IMR-90 (cell line): ENCODE measurements at regions not wholly inside any gene's neighbourhood (a gene's known extent, or its start where the extent isn't known, plus 50 kb on each side); places are given as distances from the start of the nearest gene placed in this dataset.

Source experiments
- ATAC-seq: fragments of 200-7000 bp; cut with Tn5 transposase; 2 replicates; pipeline ENCODE4 v1.9.1; 2020; ENCODE audit warnings: low read depth, mild to moderate bottlenecking, moderate library complexity
- BruUV-seq: library from RNA; stranded (reverse); fragments of 400-500 nt; replicated peaks from 2 replicates; lab custom pipeline; 2021; lab: Mats Ljungman, UMichigan
- CTCF ChIA-PET: fragments of 300-600 bp; formaldehyde crosslinking; extraction: SDS; loops from one replicate; lab custom pipeline; 2021; ENCODE audit warnings: antibody characterized with exemption; lab: Yijun Ruan, JAX
- POLR2A ChIA-PET: fragments of 300-600 bp; sonication (Branson Sonifier 250); formaldehyde crosslinking; loops from one replicate; lab custom pipeline; 2022; ENCODE audit warnings: antibody characterized with exemption; ENCODE audit not compliant: unreplicated experiment; lab: Charles Lee
- DNase-seq: peaks from one replicate; pipeline ENCODE4 v3.0.0; 2013
- H2AFZ ChIP-seq: replicated peaks from 2 replicates; pipeline ENCODE3; 2013; ENCODE audit warnings: low read length, mild to moderate bottlenecking; ENCODE audit not compliant: poor library complexity
- H2AK5ac ChIP-seq: 2 replicates; pipeline ENCODE4 v1.6.1; 2013; ENCODE audit warnings: low read depth, low read length, inconsistent platforms
- H2AK9ac ChIP-seq: replicated peaks from 2 replicates; pipeline ENCODE3; 2013; ENCODE audit warnings: mild to moderate bottlenecking, low read depth, low read length, moderate library complexity; ENCODE audit not compliant: poor library complexity
- H2BK120ac ChIP-seq: 2 replicates; pipeline ENCODE4 v1.6.1; 2013; ENCODE audit warnings: low read depth, low read length, inconsistent platforms
- H2BK15ac ChIP-seq: 3 replicates; pipeline ENCODE4 v1.6.1; 2013; ENCODE audit warnings: low read depth, low read length, inconsistent platforms
- H2BK20ac ChIP-seq: 2 replicates; pipeline ENCODE4 v1.6.1; 2013; ENCODE audit warnings: low read depth, mild to moderate bottlenecking, inconsistent platforms, low read length, moderate library complexity
- H2BK5ac ChIP-seq: 2 replicates; pipeline ENCODE4 v1.6.1; 2013; ENCODE audit warnings: mild to moderate bottlenecking, low read depth, low read length, inconsistent platforms; ENCODE audit not compliant: poor library complexity, severe bottlenecking
- H3K14ac ChIP-seq: replicated peaks from 2 replicates; pipeline ENCODE4 v1.6.1; 2013; ENCODE audit warnings: low read depth, low read length, inconsistent platforms
- H3K18ac ChIP-seq: 2 replicates; pipeline ENCODE4 v1.6.1; 2013; ENCODE audit warnings: low read depth, low read length, control low read depth
- H3K23ac ChIP-seq: 2 replicates; pipeline ENCODE4 v1.6.1; 2013; ENCODE audit warnings: low read depth, low read length, inconsistent platforms
- H3K27ac ChIP-seq: 2 replicates; pipeline ENCODE4 v1.5.1; 2013; ENCODE audit warnings: mild to moderate bottlenecking, control low read depth, low read length; ENCODE audit not compliant: insufficient read depth
- H3K27me3 ChIP-seq: 2 replicates; pipeline ENCODE4 v1.6.1; 2013; ENCODE audit warnings: low read length; ENCODE audit not compliant: control insufficient read depth, insufficient read depth
- H3K36me3 ChIP-seq: 2 replicates; pipeline ENCODE4 v1.6.1; 2013; ENCODE audit warnings: low read length, mixed read lengths; ENCODE audit not compliant: control insufficient read depth, insufficient read depth
- H3K4ac ChIP-seq: 2 replicates; pipeline ENCODE4 v1.6.1; 2013; ENCODE audit warnings: low read depth, low read length, inconsistent platforms
- H3K4me1 ChIP-seq: 2 replicates; pipeline ENCODE4 v1.6.1; 2013; ENCODE audit warnings: low read length, mixed read lengths; ENCODE audit not compliant: control insufficient read depth, insufficient read depth
- H3K4me2 ChIP-seq: 2 replicates; pipeline ENCODE4 v1.6.1; 2013; ENCODE audit warnings: low read depth, mild to moderate bottlenecking, control low read depth, low read length, moderate library complexity
- H3K4me3 ChIP-seq: 2 replicates; pipeline ENCODE4 v1.5.1; 2013; ENCODE audit warnings: low read depth, mild to moderate bottlenecking, control low read depth, low read length, moderate library complexity; ENCODE audit not compliant: insufficient read depth
- H3K56ac ChIP-seq: 2 replicates; pipeline ENCODE4 v1.6.1; 2013; ENCODE audit warnings: low read length, inconsistent platforms; ENCODE audit not compliant: insufficient read depth; ENCODE audit errors: extremely low read depth
- H3K79me1 ChIP-seq, 2 experiments: 2 replicates each; pipeline ENCODE4 v1.6.1; 2013; ENCODE audit warnings: low read length in 2 of 2, inconsistent platforms in 1 of 2, low read depth in 1 of 2
- H3K9ac ChIP-seq: 2 replicates; pipeline ENCODE4 v1.6.1; 2013; ENCODE audit warnings: low read depth, low read length, control low read depth
- H3K9me1 ChIP-seq: 2 replicates; pipeline ENCODE4 v1.6.1; 2013; ENCODE audit warnings: low read length, inconsistent platforms; ENCODE audit not compliant: insufficient read depth
- H3K9me3 ChIP-seq: 2 replicates; pipeline ENCODE4 v1.6.1; 2013; ENCODE audit warnings: low read length; ENCODE audit not compliant: control insufficient read depth, insufficient read depth
- H4K20me1 ChIP-seq: 2 replicates; pipeline ENCODE4 v1.6.1; 2013; ENCODE audit warnings: low read length, inconsistent platforms; ENCODE audit not compliant: insufficient read depth
- H4K5ac ChIP-seq: 2 replicates; pipeline ENCODE4 v1.6.1; 2013; ENCODE audit warnings: mild to moderate bottlenecking, low read depth, low read length, control low read depth
- H4K8ac ChIP-seq, 2 experiments: 2 replicates each; pipeline ENCODE4 v1.6.1; 2013; ENCODE audit warnings: low read depth in 2 of 2, low read length in 2 of 2, control low read depth in 1 of 2, inconsistent platforms in 1 of 2
- H4K91ac ChIP-seq: 2 replicates; pipeline ENCODE4 v1.6.1; 2013; ENCODE audit warnings: low read depth, low read length, inconsistent platforms; ENCODE audit not compliant: insufficient read depth
- BHLHE40 ChIP-seq: fragments of 150-350 bp; IDR thresholded peaks from 2 replicates; pipeline ENCODE4 v1.6.1; 2016; ENCODE audit warnings: mild to moderate bottlenecking, low read depth, low read length
- CHD1 ChIP-seq: IDR thresholded peaks from 2 replicates; pipeline ENCODE4 v1.6.1; 2012; ENCODE audit warnings: low read depth, low read length, improper control_type of control experiment
- ELK1 ChIP-seq: fragments of 150-350 bp; IDR thresholded peaks from 2 replicates; pipeline ENCODE4 v1.6.1; 2016; ENCODE audit warnings: low read depth, mild to moderate bottlenecking, low read length, moderate library complexity, borderline replicate concordance
- MAFK ChIP-seq: IDR thresholded peaks from 2 replicates; pipeline ENCODE4 v1.6.1; 2012; ENCODE audit warnings: low read depth, low read length, improper control_type of control experiment
- MAZ ChIP-seq: IDR thresholded peaks from 2 replicates; pipeline ENCODE4 v1.6.1; 2012; ENCODE audit warnings: low read depth, mild to moderate bottlenecking, low read length, improper control_type of control experiment, moderate library complexity, borderline replicate concordance
- MXI1 ChIP-seq: IDR thresholded peaks from 2 replicates; pipeline ENCODE4 v1.6.1; 2012; ENCODE audit warnings: low read depth, mild to moderate bottlenecking, low read length, moderate library complexity, borderline replicate concordance
- NFE2L2 ChIP-seq: fragments of 150-350 bp; IDR thresholded peaks from 2 replicates; pipeline ENCODE4 v1.6.1; 2016; ENCODE audit warnings: low read depth, mild to moderate bottlenecking, low read length
- POLR2A ChIP-seq: IDR thresholded peaks from 2 replicates; pipeline ENCODE4 v1.6.1; 2012; ENCODE audit warnings: mild to moderate bottlenecking, low read depth, low read length
- RAD21 ChIP-seq: IDR thresholded peaks from 2 replicates; pipeline ENCODE4 v1.6.1; 2012; ENCODE audit warnings: low read length, improper control_type of control experiment
- RCOR1 ChIP-seq: IDR thresholded peaks from 2 replicates; pipeline ENCODE4 v1.6.1; 2012; ENCODE audit warnings: mild to moderate bottlenecking, low read length, improper control_type of control experiment; ENCODE audit not compliant: insufficient replicate concordance
- RFX5 ChIP-seq: IDR thresholded peaks from 2 replicates; pipeline ENCODE4 v1.8.0; 2012; ENCODE audit warnings: low read depth, mild to moderate bottlenecking, low read length, moderate library complexity
- SMC3 ChIP-seq: fragments of 150-350 bp; IDR thresholded peaks from 2 replicates; pipeline ENCODE4 v1.6.1; 2016; ENCODE audit warnings: low read depth, mild to moderate bottlenecking, antibody characterized with exemption, low read length, moderate library complexity
- WGBS, 2 experiments: methylation state at CpG; one replicate each; pipeline versions ENCODE4 v1.1.5 to v1.1.7; 2013; ENCODE audit warnings: missing lambda C conversion rate in 2 of 2; ENCODE audit not compliant: insufficient read length in 1 of 2; ENCODE audit errors: extremely low coverage in 2 of 2; 5-methylcytosine and 5-hydroxymethylcytosine counted together
- dilution Hi-C: fragments of 300-500 bp; cut with HindIII; formaldehyde crosslinking; loops from one replicate; pipeline ENCODE4 v1.14.3; 2018; ENCODE audit warnings: low sequenced_read_pairs; ENCODE audit not compliant: unreplicated experiment
- in situ Hi-C: fragments of 300-500 bp; cut with MboI; formaldehyde crosslinking; loops from 3 replicates; pipeline ENCODE4 v1.14.3; 2019; ENCODE audit warnings: low sequenced_read_pairs, inconsistent platforms, mixed read lengths
- intact Hi-C: fragments of 100-400 bp; cut with micrococcal nuclease; formaldehyde crosslinking; loops from 2 replicates; pipeline ENCODE4 v1.10.0; 2022
- TF ChIP-seq, protein P1 (sequence below): fragments of 150-350 bp; IDR thresholded peaks from 2 replicates; pipeline ENCODE4 v1.6.1; 2017; ENCODE audit warnings: mild to moderate bottlenecking, antibody characterized with exemption, low read length, low read depth
- TF ChIP-seq, protein P2 (sequence below): conservative IDR thresholded peaks from 2 replicates; pipeline ENCODE4 v1.5.1; 2012; ENCODE audit warnings: mild to moderate bottlenecking, low read depth, low read length, improper control_type of control experiment

DNA sequence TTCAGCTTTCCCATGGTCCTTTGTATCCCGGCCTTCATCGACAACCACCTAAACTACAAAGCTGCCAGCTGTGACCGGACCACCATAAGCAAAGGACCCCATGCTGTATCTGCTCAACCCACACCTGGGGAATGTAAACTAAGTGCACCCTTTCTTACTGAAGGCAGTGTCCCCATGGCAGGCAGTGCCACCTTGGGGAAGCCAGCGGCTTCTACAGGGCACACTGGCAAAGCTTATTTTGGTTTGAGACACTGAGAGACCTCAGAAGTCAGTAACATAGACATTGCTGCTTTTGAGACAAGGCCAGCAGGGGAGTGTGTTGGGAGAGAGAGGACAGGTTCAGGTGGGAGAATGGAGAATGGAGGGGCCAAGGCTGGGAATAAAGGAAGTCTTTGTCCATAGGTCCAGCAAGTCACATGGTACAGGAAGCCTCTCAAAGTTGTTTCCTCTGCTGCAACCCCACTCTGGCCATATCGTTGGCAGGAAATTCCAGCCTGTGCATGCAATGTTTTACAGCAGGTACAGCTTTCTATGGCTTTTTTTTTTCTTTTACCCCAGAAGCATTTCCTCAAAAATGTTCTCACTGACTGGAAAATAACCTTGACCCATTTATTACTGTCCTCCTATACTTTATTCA is 85.9 kb upstream of the NPVF start:
- H4K91ac ChIP-seq, result no peak overlapping the region
- no peak overlapping the region for H3K18ac ChIP-seq
- H2BK120ac ChIP-seq, result no peak overlapping the region
- H2BK20ac ChIP-seq, result no peak overlapping the region
- no peaks in the 10 kb centered on the region for H3K79me1 ChIP-seq
- no peak overlapping the region for H3K56ac ChIP-seq
- H2BK15ac ChIP-seq, result no peak overlapping the region
- no TSS peak for BruUV-seq
- H3K9me1 ChIP-seq, result no peaks in the 10 kb centered on the region
- intact Hi-C loops, result no loop called here
- H2AFZ ChIP-seq, result no peak overlapping the region
- no peak for TF ChIP-seq BHLHE40
- no peak for TF ChIP-seq MXI1
- TF ChIP-seq RAD21, result no peak
- TF ChIP-seq, protein P1, sequence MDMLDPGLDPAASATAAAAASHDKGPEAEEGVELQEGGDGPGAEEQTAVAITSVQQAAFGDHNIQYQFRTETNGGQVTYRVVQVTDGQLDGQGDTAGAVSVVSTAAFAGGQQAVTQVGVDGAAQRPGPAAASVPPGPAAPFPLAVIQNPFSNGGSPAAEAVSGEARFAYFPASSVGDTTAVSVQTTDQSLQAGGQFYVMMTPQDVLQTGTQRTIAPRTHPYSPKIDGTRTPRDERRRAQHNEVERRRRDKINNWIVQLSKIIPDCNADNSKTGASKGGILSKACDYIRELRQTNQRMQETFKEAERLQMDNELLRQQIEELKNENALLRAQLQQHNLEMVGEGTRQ, result no peak
- no peak for TF ChIP-seq SMC3
- TF ChIP-seq ELK1, result no peak
- no peak for TF ChIP-seq RFX5
- TF ChIP-seq, protein P2, sequence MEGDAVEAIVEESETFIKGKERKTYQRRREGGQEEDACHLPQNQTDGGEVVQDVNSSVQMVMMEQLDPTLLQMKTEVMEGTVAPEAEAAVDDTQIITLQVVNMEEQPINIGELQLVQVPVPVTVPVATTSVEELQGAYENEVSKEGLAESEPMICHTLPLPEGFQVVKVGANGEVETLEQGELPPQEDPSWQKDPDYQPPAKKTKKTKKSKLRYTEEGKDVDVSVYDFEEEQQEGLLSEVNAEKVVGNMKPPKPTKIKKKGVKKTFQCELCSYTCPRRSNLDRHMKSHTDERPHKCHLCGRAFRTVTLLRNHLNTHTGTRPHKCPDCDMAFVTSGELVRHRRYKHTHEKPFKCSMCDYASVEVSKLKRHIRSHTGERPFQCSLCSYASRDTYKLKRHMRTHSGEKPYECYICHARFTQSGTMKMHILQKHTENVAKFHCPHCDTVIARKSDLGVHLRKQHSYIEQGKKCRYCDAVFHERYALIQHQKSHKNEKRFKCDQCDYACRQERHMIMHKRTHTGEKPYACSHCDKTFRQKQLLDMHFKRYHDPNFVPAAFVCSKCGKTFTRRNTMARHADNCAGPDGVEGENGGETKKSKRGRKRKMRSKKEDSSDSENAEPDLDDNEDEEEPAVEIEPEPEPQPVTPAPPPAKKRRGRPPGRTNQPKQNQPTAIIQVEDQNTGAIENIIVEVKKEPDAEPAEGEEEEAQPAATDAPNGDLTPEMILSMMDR, result no peak
- no peak for TF ChIP-seq MAZ
- no peak for TF ChIP-seq NFE2L2
- no peak for TF ChIP-seq CHD1
- no peak for TF ChIP-seq RCOR1
- no peak for TF ChIP-seq POLR2A
- TF ChIP-seq MAFK, result no peak
- H3K4ac ChIP-seq, result no peak overlapping the region
- in situ Hi-C loops, result no loop called here
- H4K5ac ChIP-seq, result no peak overlapping the region
- no peaks in the 10 kb centered on the region for H4K20me1 ChIP-seq
- ATAC-seq, result no peak
- DNase-seq, result no peak
- H4K8ac ChIP-seq, result no peak overlapping the region
- no peak overlapping the region for H2AK9ac ChIP-seq
- no peaks in the 10 kb centered on the region for H3K27me3 ChIP-seq
- no peak overlapping the region for H3K4me2 ChIP-seq
- no peak overlapping the region for H3K9ac ChIP-seq
- H3K23ac ChIP-seq, result no peak overlapping the region
- H3K27ac ChIP-seq, result no peak overlapping the region
- H3K36me3 ChIP-seq, result no peaks in the 10 kb centered on the region
- no peaks in the 10 kb centered on the region for H3K4me1 ChIP-seq
- ChIA-PET CTCF (no interaction called here), POLR2A (no interaction called here)
- H3K4me3 ChIP-seq, result no peak overlapping the region
- dilution Hi-C loops, result no loop called here
- no peak overlapping the region for H2AK5ac ChIP-seq
- H3K9me3 ChIP-seq, result no peaks in the 10 kb centered on the region
- 47% methylated on average over 2 of the region's 5 CpGs; no CpG with 5 or more reads in 1 of the 2 experiments for WGBS, 2 experiments
- H3K14ac ChIP-seq, result no peak overlapping the region
- no peak overlapping the region for H2BK5ac ChIP-seq
